GM12878 (cell line): ENCODE measurements at regions not wholly inside any gene's neighbourhood (a gene's known extent, or its start where the extent isn't known, plus 50 kb on each side); places are given as distances from the start of the nearest gene placed in this dataset.

ENCODE experiments used
- CREM ChIP-seq: IDR thresholded peaks from 2 replicates; pipeline ENCODE4 v1.6.1; 2014; ENCODE audit warnings: antibody characterized with exemption, low read depth
- LARP7 ChIP-seq: fragments of 450-650 bp; IDR thresholded peaks from 2 replicates; pipeline ENCODE4 v1.6.1; 2017; ENCODE audit warnings: mild to moderate bottlenecking
- POLR2A ChIP-seq: IDR thresholded peaks from 2 replicates; pipeline ENCODE4 v1.6.1; 2011; ENCODE audit warnings: low read depth, mild to moderate bottlenecking, low read length
- POLR2AphosphoS5 ChIP-seq: IDR thresholded peaks from 2 replicates; pipeline ENCODE4 v1.6.1; 2011; ENCODE audit warnings: mild to moderate bottlenecking, low read length, inconsistent platforms
- RAD51 ChIP-seq: fragments of 450-650 bp; IDR thresholded peaks from 2 replicates; pipeline ENCODE4 v1.6.1; 2016; ENCODE audit warnings: moderate library complexity, mild to moderate bottlenecking, inconsistent platforms
- SP1 ChIP-seq: IDR thresholded peaks from one replicate; pipeline ENCODE4 v1.6.1; 2011; ENCODE audit warnings: low read depth, low read length
- TF ChIP-seq, protein P1 (sequence below), 3 experiments: IDR thresholded peaks in 2 of 3; conservative IDR thresholded peaks in 1 of 3; 2 replicates each; pipeline ENCODE4 v1.5.1; 2011; ENCODE audit warnings: low read depth in 3 of 3, low read length in 3 of 3, mild to moderate bottlenecking in 3 of 3, control low read depth in 2 of 3, moderate library complexity in 2 of 3, inconsistent platforms in 1 of 3, mixed read lengths in 1 of 3; ENCODE audit not compliant: control insufficient read depth in 2 of 3, insufficient read depth in 1 of 3; ENCODE audit errors: extremely low read depth in 1 of 3
- TF ChIP-seq, protein P2 (sequence below): IDR thresholded peaks from 2 replicates; pipeline ENCODE4 v1.6.1; 2012; ENCODE audit warnings: mild to moderate bottlenecking, low read depth, low read length

- TF ChIP-seq, protein P1, sequence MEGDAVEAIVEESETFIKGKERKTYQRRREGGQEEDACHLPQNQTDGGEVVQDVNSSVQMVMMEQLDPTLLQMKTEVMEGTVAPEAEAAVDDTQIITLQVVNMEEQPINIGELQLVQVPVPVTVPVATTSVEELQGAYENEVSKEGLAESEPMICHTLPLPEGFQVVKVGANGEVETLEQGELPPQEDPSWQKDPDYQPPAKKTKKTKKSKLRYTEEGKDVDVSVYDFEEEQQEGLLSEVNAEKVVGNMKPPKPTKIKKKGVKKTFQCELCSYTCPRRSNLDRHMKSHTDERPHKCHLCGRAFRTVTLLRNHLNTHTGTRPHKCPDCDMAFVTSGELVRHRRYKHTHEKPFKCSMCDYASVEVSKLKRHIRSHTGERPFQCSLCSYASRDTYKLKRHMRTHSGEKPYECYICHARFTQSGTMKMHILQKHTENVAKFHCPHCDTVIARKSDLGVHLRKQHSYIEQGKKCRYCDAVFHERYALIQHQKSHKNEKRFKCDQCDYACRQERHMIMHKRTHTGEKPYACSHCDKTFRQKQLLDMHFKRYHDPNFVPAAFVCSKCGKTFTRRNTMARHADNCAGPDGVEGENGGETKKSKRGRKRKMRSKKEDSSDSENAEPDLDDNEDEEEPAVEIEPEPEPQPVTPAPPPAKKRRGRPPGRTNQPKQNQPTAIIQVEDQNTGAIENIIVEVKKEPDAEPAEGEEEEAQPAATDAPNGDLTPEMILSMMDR (IDR thresholded peaks at IDR 0.05 in 2 of 3, conservative IDR thresholded peaks at IDR 0.05 in 1 of 3; ENCODE audit: control insufficient read depth in 2 of 3, extremely low read depth in 1 of 3, insufficient read depth in 1 of 3, low read depth in 3 of 3, low read length in 3 of 3) = no peak
- no peak for TF ChIP-seq SP1
- no peak for TF ChIP-seq POLR2A
- no peak for TF ChIP-seq LARP7
- no peak for TF ChIP-seq POLR2AphosphoS5
- no peak for TF ChIP-seq CREM
- TF ChIP-seq RAD51 = no peak
- TF ChIP-seq, protein P2, sequence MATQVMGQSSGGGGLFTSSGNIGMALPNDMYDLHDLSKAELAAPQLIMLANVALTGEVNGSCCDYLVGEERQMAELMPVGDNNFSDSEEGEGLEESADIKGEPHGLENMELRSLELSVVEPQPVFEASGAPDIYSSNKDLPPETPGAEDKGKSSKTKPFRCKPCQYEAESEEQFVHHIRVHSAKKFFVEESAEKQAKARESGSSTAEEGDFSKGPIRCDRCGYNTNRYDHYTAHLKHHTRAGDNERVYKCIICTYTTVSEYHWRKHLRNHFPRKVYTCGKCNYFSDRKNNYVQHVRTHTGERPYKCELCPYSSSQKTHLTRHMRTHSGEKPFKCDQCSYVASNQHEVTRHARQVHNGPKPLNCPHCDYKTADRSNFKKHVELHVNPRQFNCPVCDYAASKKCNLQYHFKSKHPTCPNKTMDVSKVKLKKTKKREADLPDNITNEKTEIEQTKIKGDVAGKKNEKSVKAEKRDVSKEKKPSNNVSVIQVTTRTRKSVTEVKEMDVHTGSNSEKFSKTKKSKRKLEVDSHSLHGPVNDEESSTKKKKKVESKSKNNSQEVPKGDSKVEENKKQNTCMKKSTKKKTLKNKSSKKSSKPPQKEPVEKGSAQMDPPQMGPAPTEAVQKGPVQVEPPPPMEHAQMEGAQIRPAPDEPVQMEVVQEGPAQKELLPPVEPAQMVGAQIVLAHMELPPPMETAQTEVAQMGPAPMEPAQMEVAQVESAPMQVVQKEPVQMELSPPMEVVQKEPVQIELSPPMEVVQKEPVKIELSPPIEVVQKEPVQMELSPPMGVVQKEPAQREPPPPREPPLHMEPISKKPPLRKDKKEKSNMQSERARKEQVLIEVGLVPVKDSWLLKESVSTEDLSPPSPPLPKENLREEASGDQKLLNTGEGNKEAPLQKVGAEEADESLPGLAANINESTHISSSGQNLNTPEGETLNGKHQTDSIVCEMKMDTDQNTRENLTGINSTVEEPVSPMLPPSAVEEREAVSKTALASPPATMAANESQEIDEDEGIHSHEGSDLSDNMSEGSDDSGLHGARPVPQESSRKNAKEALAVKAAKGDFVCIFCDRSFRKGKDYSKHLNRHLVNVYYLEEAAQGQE = no peak
Measured at GRCh38 chr16:66224186-66224585, 142.3 kb upstream of the CDH5 start.
